Mammary epithelial cell (primary cell): ENCODE measurements at regions not wholly inside any gene's neighbourhood (a gene's known extent, or its start where the extent isn't known, plus 50 kb on each side); places are given as distances from the start of the nearest gene placed in this dataset.
A peak's percentile ranks its signal among the peaks of the same experiment; 100 is the strongest.

Source experiments
- CTCF ChIP-seq, 2 donors: IDR thresholded peaks in 1 of 2; conservative IDR thresholded peaks in 1 of 2; 2 replicates each; pipeline ENCODE4 v1.5.1; 2011 to 2012; ENCODE audit warnings: inconsistent platforms in 2 of 2, low read length in 2 of 2, mild to moderate bottlenecking in 2 of 2, control low read depth in 1 of 2, low read depth in 1 of 2; ENCODE audit not compliant: insufficient read depth in 1 of 2; ENCODE audit errors: extremely low read depth in 1 of 2
- EZH2 ChIP-seq: IDR thresholded peaks from 2 replicates; pipeline ENCODE4 v1.6.1; 2012; ENCODE audit warnings: low read length, inconsistent platforms, borderline replicate concordance

- peak; percentile 68 to 75 for TF ChIP-seq CTCF (conservative IDR thresholded peaks at IDR 0.05 in 1 of 2, IDR thresholded peaks at IDR 0.05 in 1 of 2; ENCODE audit: extremely low read depth in 1 of 2, insufficient read depth in 1 of 2, low read depth in 1 of 2, low read length in 2 of 2)
- no peak for TF ChIP-seq EZH2
These were observed 94.3 kb downstream of the HNRNPLL start for GRCh38 chr2:38508311-38509039.
